Mesothelial cell of epicardium (in vitro differentiated cells): ENCODE measurements at regions not wholly inside any gene's neighbourhood (a gene's known extent, or its start where the extent isn't known, plus 50 kb on each side); places are given as distances from the start of the nearest gene placed in this dataset.

Experiments
- DNase-seq, 2 experiments: peaks; one replicate each; pipeline ENCODE4 v3.0.0; 2021; ENCODE audit warnings: low spot score in 2 of 2; ENCODE audit not compliant: unreplicated experiment in 2 of 2
- H3K27ac Mint-ChIP-seq: 2 replicates; pipeline ENCODE4 v1.8.0; 2021; ENCODE audit warnings: mixed read lengths
- H3K27me3 Mint-ChIP-seq: 2 replicates; pipeline ENCODE4 v1.8.0; 2021; ENCODE audit warnings: low read depth, mixed read lengths
- H3K36me3 Mint-ChIP-seq: 2 replicates; pipeline ENCODE4 v1.8.0; 2021; ENCODE audit warnings: mixed read lengths
- H3K4me1 Mint-ChIP-seq: 2 replicates; pipeline ENCODE4 v1.8.0; 2021; ENCODE audit warnings: mixed read lengths
- H3K4me3 Mint-ChIP-seq: 2 replicates; pipeline ENCODE4 v1.8.0; 2021; ENCODE audit warnings: mild to moderate bottlenecking, moderate library complexity, mixed read lengths
- H3K9me3 Mint-ChIP-seq: 2 replicates; pipeline ENCODE4 v1.8.0; 2021; ENCODE audit warnings: mixed read lengths
- TF ChIP-seq, protein P1 (sequence below): fragments of 200-600 bp; sonication (generic); IDR thresholded peaks from one replicate; pipeline ENCODE4 v1.5.0; 2021; ENCODE audit warnings: antibody characterized with exemption; ENCODE audit not compliant: unreplicated experiment

DNA sequence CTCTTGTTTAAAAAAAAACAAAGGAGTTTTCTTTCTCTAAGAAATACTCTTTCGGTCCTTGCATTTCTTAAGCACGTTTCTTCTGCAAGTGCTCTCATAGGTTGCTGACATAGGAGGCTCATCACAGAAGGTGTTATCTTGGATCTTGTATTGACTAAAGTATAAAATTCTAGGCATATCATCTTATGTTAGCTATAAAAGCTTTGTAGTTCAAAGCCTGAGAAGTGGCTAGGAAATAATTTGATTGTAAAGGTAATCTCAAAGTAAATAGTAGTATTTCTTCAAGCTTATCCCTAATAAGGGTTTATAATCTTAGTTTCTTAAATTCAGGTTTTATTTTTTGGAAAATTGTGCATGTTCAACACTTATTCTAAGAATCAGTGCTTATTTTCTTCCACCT lies 778.9 kb downstream of the TMTC2 start:
- DNase-seq = no peak
- no peaks in the 10 kb centered on the region for H3K36me3 Mint-ChIP-seq
- no peaks in the 10 kb centered on the region for H3K9me3 Mint-ChIP-seq
- peaks cover 4% of the 10 kb centered on the region for H3K4me1 Mint-ChIP-seq
- no peak overlapping the region for H3K27ac Mint-ChIP-seq
- H3K27me3 Mint-ChIP-seq = no peaks in the 10 kb centered on the region
- H3K4me3 Mint-ChIP-seq = no peak overlapping the region
- TF ChIP-seq, protein P1, sequence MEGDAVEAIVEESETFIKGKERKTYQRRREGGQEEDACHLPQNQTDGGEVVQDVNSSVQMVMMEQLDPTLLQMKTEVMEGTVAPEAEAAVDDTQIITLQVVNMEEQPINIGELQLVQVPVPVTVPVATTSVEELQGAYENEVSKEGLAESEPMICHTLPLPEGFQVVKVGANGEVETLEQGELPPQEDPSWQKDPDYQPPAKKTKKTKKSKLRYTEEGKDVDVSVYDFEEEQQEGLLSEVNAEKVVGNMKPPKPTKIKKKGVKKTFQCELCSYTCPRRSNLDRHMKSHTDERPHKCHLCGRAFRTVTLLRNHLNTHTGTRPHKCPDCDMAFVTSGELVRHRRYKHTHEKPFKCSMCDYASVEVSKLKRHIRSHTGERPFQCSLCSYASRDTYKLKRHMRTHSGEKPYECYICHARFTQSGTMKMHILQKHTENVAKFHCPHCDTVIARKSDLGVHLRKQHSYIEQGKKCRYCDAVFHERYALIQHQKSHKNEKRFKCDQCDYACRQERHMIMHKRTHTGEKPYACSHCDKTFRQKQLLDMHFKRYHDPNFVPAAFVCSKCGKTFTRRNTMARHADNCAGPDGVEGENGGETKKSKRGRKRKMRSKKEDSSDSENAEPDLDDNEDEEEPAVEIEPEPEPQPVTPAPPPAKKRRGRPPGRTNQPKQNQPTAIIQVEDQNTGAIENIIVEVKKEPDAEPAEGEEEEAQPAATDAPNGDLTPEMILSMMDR = no peak

DNA sequence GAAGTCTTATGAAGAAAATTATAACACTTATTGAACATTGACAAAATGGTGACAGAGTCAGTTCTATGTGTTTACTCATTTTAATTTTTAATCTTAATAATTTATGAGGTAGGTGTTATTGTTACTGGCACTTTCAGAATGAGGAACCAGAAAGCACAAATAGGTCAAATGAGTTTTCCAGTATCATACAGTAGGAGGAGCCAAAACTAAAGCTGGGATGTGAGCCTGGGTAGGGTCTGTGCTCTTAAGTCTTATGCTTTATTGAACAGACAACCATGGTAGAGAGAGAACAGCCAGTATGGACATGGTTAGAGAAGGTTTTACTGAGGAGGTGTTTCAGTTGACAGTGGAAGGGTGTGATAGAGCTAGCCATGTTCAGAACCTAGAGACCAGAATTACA lies 775.7 kb downstream of the TMTC2 start:
- no peaks in the 10 kb centered on the region for H3K27me3 Mint-ChIP-seq
- H3K27ac Mint-ChIP-seq = no peak overlapping the region

DNA sequence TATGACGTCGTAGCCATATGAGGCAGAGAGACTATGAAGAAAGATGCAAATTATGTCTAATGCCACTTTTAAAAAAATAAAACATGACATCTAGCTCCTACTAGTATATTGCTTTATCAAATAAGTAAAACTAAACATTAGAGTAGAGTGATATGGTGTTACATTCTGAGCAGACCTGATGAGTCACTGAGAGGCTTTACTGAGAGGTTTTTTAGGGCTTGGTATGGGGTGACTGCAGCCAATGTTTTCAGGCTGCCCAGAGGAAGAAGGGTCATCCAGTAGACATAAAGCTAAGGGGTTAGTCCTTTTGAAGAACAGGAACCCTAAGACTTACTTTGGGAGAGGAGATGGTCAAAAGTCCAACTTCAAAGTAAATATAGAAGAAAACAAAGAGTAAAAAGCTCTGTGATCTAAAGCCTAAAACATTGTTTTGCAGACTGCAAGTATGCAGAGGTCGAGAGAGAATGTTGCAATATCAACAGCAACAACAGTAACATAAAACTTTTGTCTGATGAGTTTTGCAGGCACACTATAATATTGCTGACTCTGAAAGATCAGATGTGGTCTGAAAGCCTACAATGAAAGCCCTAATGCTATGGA lies 774.7 kb downstream of the TMTC2 start:
- no peaks in the 10 kb centered on the region for H3K27me3 Mint-ChIP-seq

More for the DNA sequence above, 775.7 kb downstream of the TMTC2 start:
- Mint-ChIP-seq H3K4me1 (peaks cover 8% of the 10 kb centered on the region), H3K9me3 (peaks cover 6% of the 10 kb centered on the region), H3K4me3 (no peak overlapping the region), H3K36me3 (no peaks in the 10 kb centered on the region)
- no peak for DNase-seq
- TF ChIP-seq, protein P1 = no peak

DNA sequence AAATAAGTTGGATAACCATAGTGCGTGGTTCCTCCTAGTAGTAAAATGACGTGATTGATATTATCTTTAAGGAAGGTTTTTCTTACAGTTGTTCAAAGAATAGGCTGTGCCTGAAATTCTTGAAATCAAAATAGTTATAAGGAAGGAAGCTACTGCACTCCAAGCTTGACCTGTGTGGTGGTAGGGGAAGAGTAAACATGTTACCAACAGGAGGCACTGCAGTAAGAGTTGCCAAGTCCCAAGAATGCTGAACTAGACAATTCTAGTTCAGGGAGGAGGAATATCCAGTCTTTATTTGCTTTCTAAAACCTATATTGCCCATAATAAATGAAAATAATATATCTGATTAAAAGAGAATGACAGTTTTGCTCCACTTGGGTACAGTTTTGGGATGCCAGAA lies 764.5 kb downstream of the TMTC2 start:
- no peak for DNase-seq
- TF ChIP-seq, protein P1 = no peak
- H3K4me3 Mint-ChIP-seq = no peak overlapping the region
- no peaks in the 10 kb centered on the region for H3K27me3 Mint-ChIP-seq
- H3K27ac Mint-ChIP-seq = no peak overlapping the region
- H3K4me1 Mint-ChIP-seq = peaks cover 2% of the 10 kb centered on the region
- H3K36me3 Mint-ChIP-seq = no peaks in the 10 kb centered on the region
- H3K9me3 Mint-ChIP-seq = peaks cover 9% of the 10 kb centered on the region

More for the DNA sequence above, 774.7 kb downstream of the TMTC2 start:
- no peak for DNase-seq
- Mint-ChIP-seq H3K36me3 (no peaks in the 10 kb centered on the region), H3K4me1 (peaks cover 4% of the 10 kb centered on the region), H3K9me3 (peaks cover 6% of the 10 kb centered on the region), H3K27ac (no peak overlapping the region), H3K4me3 (no peak overlapping the region)
- TF ChIP-seq, protein P1 = no peak

DNA sequence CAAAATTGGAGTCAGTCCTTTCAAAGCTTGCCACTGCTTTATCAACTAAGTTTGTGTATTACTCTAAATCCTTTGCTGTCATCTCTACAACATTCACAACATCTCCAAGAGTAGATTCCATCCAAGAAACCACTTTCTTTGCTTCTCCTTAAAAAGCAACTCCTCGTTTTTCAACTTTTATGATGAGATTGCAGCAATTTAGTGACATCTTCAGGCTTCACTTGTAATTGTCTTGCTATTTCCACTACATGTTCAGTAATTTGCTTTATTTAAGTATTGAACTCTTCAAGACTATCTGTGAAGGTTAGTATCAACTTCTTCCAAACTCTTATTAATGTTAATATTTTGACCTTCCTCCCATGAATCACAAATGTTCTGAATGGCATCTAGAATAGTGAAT lies 747.9 kb downstream of the TMTC2 start:
- Mint-ChIP-seq H3K4me1 (no peaks in the 10 kb centered on the region), H3K27me3 (no peaks in the 10 kb centered on the region), H3K36me3 (peaks cover 5% of the 10 kb centered on the region), H3K4me3 (no peak overlapping the region), H3K27ac (no peak overlapping the region), H3K9me3 (peaks cover 32% of the 10 kb centered on the region)
- TF ChIP-seq, protein P1 = no peak
- no peak for DNase-seq
